HL-60 (cell line): ENCODE measurements at regions not wholly inside any gene's neighbourhood (a gene's known extent, or its start where the extent isn't known, plus 50 kb on each side); places are given as distances from the start of the nearest gene placed in this dataset.
"Not testable (repeated sequence)": the region's sequence is repeated elsewhere in the genome, so short reads cannot be mapped to it uniquely, and the experiment has no call there.

Experiments
- DNase-seq, 2 experiments: peaks; one replicate each; pipeline ENCODE4 v3.0.0-alpha.2; 2010 to 2020; ENCODE audit warnings: low read depth in 1 of 2, low spot score in 1 of 2
- H3K27ac ChIP-seq: fragments of 250-450 bp; sonication (Bioruptor Pico); replicated peaks from 2 replicates; pipeline ENCODE4 v1.5.1; 2020; ENCODE audit warnings: mild to moderate bottlenecking, moderate library complexity
- H3K27me3 ChIP-seq: fragments of 250-450 bp; sonication (Bioruptor Pico); 2 replicates; pipeline ENCODE4 v1.5.1; 2021; ENCODE audit warnings: mild to moderate bottlenecking, moderate library complexity; ENCODE audit not compliant: insufficient read depth, poor library complexity, severe bottlenecking
- H3K4me3 ChIP-seq: replicated peaks from 2 replicates; pipeline ENCODE4 v1.5.1; 2011; ENCODE audit warnings: mild to moderate bottlenecking, control low read depth, low read length; ENCODE audit not compliant: insufficient read depth
- CTCF ChIP-seq: IDR thresholded peaks from one replicate; pipeline ENCODE4 v1.5.1; 2011; ENCODE audit warnings: low read length, control low read depth, inconsistent platforms; ENCODE audit not compliant: insufficient read depth
- GABPA ChIP-seq: IDR thresholded peaks from 2 replicates; pipeline ENCODE4 v1.6.1; 2012; ENCODE audit warnings: low read depth
- POLR2AphosphoS5 ChIP-seq: IDR thresholded peaks from 2 replicates; pipeline ENCODE4 v1.6.1; 2012; ENCODE audit warnings: low read depth
- REST ChIP-seq: IDR thresholded peaks from 2 replicates; pipeline ENCODE4 v1.6.1; 2012; ENCODE audit warnings: low read depth; ENCODE audit not compliant: insufficient replicate concordance
- SPI1 ChIP-seq: IDR thresholded peaks from 2 replicates; pipeline ENCODE4 v1.6.1; 2012; ENCODE audit warnings: low read depth, mild to moderate bottlenecking, borderline replicate concordance

- no peak overlapping the region for H3K27ac ChIP-seq
- no peak for DNase-seq
- H3K4me3 ChIP-seq, result no peak overlapping the region
- no peaks in the 10 kb centered on the region for H3K27me3 ChIP-seq
- no peak for TF ChIP-seq SPI1
- TF ChIP-seq POLR2AphosphoS5, result no peak
- no peak for TF ChIP-seq GABPA
- TF ChIP-seq REST, result no peak
- TF ChIP-seq CTCF, result no peak
Measured at GRCh38 chr18:73340135-73340977, 472.6 kb upstream of the NETO1 start.

GRCh38 chr18:73331212-73331772 is 463.5 kb upstream of the NETO1 start:
- TF ChIP-seq POLR2AphosphoS5 (no peak), SPI1 (no peak), CTCF (no peak), GABPA (no peak), REST (no peak)
- Histone ChIP-seq H3K27me3 (no peaks in the 10 kb centered on the region), H3K4me3 (no peak overlapping the region), H3K27ac (no peak overlapping the region)
- DNase-seq, result no peak

- DNase-seq, H3K4me3 ChIP-seq, H3K27ac ChIP-seq: not testable (repeated sequence)
Measured at GRCh38 chr18:73330106-73330505, 462.3 kb upstream of the NETO1 start.

GRCh38 chr18:73324187-73324831 is 456.5 kb upstream of the NETO1 start:
- H3K27ac ChIP-seq, H3K27me3 ChIP-seq, DNase-seq, H3K4me3 ChIP-seq: not testable (repeated sequence)

More at GRCh38 chr18:73330106-73330505, 462.3 kb upstream of the NETO1 start:
- H3K27me3 ChIP-seq, result not testable (repeated sequence)
